Neuronal stem cell (in vitro differentiated cells): ENCODE measurements at regions not wholly inside any gene's neighbourhood (a gene's known extent, or its start where the extent isn't known, plus 50 kb on each side); places are given as distances from the start of the nearest gene placed in this dataset.

ENCODE experiments used
- DNase-seq: peaks from one replicate; pipeline ENCODE4 v3.0.0-alpha.2; 2013; ENCODE audit warnings: low spot score
- H2AFZ ChIP-seq: one replicate; pipeline ENCODE4 v1.6.1; 2013; ENCODE audit warnings: mild to moderate bottlenecking, low read length, inconsistent platforms
- H2AK5ac ChIP-seq: 2 replicates; pipeline ENCODE4 v1.6.1; 2013; ENCODE audit warnings: low read depth, mild to moderate bottlenecking, inconsistent platforms, low read length, moderate library complexity, mixed read lengths
- H2BK120ac ChIP-seq: 2 replicates; pipeline ENCODE4 v1.6.1; 2013; ENCODE audit warnings: low read depth, mild to moderate bottlenecking, inconsistent platforms, low read length, moderate library complexity, mixed read lengths
- H2BK12ac ChIP-seq: one replicate; pipeline ENCODE4 v1.6.1; 2013; ENCODE audit warnings: low read length, inconsistent platforms
- H2BK15ac ChIP-seq: 2 replicates; pipeline ENCODE4 v1.6.1; 2013; ENCODE audit warnings: mild to moderate bottlenecking, low read length, inconsistent platforms, mixed read lengths
- H2BK5ac ChIP-seq: one replicate; pipeline ENCODE4 v1.6.1; 2013; ENCODE audit warnings: inconsistent platforms, mild to moderate bottlenecking, low read length, moderate library complexity
- H3K14ac ChIP-seq: one replicate; pipeline ENCODE4 v1.6.1; 2013; ENCODE audit warnings: low read length, inconsistent platforms
- H3K18ac ChIP-seq: 2 replicates; pipeline ENCODE4 v1.6.1; 2013; ENCODE audit warnings: low read length, inconsistent platforms
- H3K23ac ChIP-seq: 2 replicates; pipeline ENCODE4 v1.6.1; 2013; ENCODE audit warnings: low read depth, mild to moderate bottlenecking, mixed read lengths, low read length, inconsistent platforms; ENCODE audit not compliant: poor library complexity
- H3K27ac ChIP-seq: replicated peaks from 3 replicates; pipeline ENCODE4 v1.5.1; 2013; ENCODE audit warnings: low read length, inconsistent platforms
- H3K27me3 ChIP-seq, 3 experiments: 2 replicates each; pipeline ENCODE4 v1.6.1; 2013; ENCODE audit warnings: low read length in 3 of 3, mild to moderate bottlenecking in 2 of 3, inconsistent platforms in 1 of 3, low read depth in 1 of 3, mixed read lengths in 1 of 3, moderate library complexity in 1 of 3; ENCODE audit not compliant: control insufficient read depth in 3 of 3, insufficient read depth in 3 of 3
- H3K36me3 ChIP-seq, 2 donors: replicated peaks in 1 of 2; 2 replicates each; pipeline ENCODE4 v1.6.1; 2013; ENCODE audit warnings: low read length in 2 of 2; ENCODE audit not compliant: control insufficient read depth in 2 of 2, insufficient read depth in 2 of 2
- H3K4ac ChIP-seq: 2 replicates; pipeline ENCODE4 v1.6.1; 2013; ENCODE audit warnings: inconsistent platforms, mild to moderate bottlenecking, low read length, moderate library complexity
- H3K4me1 ChIP-seq, 2 donors: 1 replicate in 1 of 2; 2 replicates in 1 of 2; pipeline ENCODE4 v1.6.1; 2013; ENCODE audit warnings: low read length in 2 of 2, low read depth in 1 of 2; ENCODE audit not compliant: control insufficient read depth in 2 of 2, insufficient read depth in 1 of 2
- H3K4me2 ChIP-seq: one replicate; pipeline ENCODE4 v1.6.1; 2013; ENCODE audit warnings: mild to moderate bottlenecking, low read length, inconsistent platforms; ENCODE audit not compliant: insufficient read depth, poor library complexity, severe bottlenecking
- H3K4me3 ChIP-seq, 2 donors: 2 replicates each; pipeline ENCODE4 v1.5.1; 2013; ENCODE audit warnings: low read length in 2 of 2, mild to moderate bottlenecking in 2 of 2, inconsistent platforms in 1 of 2, moderate library complexity in 1 of 2
- H3K79me1 ChIP-seq: one replicate; pipeline ENCODE4 v1.6.1; 2013; ENCODE audit warnings: low read depth, mild to moderate bottlenecking, inconsistent platforms, low read length, moderate library complexity
- H3K9ac ChIP-seq: one replicate; pipeline ENCODE4 v1.6.1; 2013; ENCODE audit warnings: mild to moderate bottlenecking, low read depth, low read length, inconsistent platforms; ENCODE audit not compliant: poor library complexity
- H3K9me3 ChIP-seq, 2 donors: replicated peaks in 1 of 2; 2 replicates each; pipeline versions ENCODE3 to v1.6.1; 2013; ENCODE audit warnings: low read length in 2 of 2, mild to moderate bottlenecking in 2 of 2, inconsistent platforms in 1 of 2, low read depth in 1 of 2, mixed read lengths in 1 of 2, moderate library complexity in 1 of 2; ENCODE audit not compliant: control insufficient read depth in 2 of 2, insufficient read depth in 1 of 2
- H4K8ac ChIP-seq: one replicate; pipeline ENCODE4 v1.6.1; 2013; ENCODE audit warnings: low read depth, mild to moderate bottlenecking, inconsistent platforms, low read length, moderate library complexity
- H4K91ac ChIP-seq: one replicate; pipeline ENCODE4 v1.6.1; 2013; ENCODE audit warnings: low read length, low read depth, mild to moderate bottlenecking, inconsistent platforms; ENCODE audit not compliant: poor library complexity
- WGBS, 2 donors: extraction: QIAGEN DNeasy Blood & Tissue Kit; methylation state at CpG; one replicate each; pipeline ENCODE4 v1.1.7; 2013; ENCODE audit warnings: missing lambda C conversion rate in 2 of 2, mixed read lengths in 1 of 2; ENCODE audit not compliant: insufficient read length in 2 of 2, insufficient replicate concordance in 1 of 2; ENCODE audit errors: extremely low coverage in 2 of 2; 5-methylcytosine and 5-hydroxymethylcytosine counted together

DNA sequence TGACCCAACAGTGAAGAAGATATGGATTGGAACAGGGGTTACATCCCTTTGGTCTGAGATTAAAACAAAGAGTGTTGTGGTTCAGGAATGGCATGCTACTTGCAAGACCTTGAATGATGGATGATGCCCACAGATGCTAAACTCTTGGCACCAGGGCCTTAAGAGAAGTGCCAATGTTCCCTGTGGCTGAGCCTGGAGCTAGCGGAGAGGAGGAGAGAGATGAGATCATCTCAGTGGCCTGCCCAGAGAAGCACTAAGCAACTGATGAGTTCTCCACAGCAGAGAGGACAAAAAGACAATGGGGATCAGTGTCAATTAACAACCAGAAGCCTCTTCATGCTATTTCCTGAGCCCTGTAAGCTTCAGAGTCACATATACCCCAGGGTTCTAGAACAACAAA is 97.8 kb downstream of the ELAPOR2 start:
- H2AFZ ChIP-seq: no peak overlapping the region
- no peak overlapping the region for H3K27ac ChIP-seq
- H3K4me2 ChIP-seq: no peak overlapping the region
- no peak overlapping the region for H3K4ac ChIP-seq
- H3K14ac ChIP-seq: no peak overlapping the region
- no peak overlapping the region for H4K91ac ChIP-seq
- peaks cover 1 to 11% of the 10 kb centered on the region in 2 donors for H3K4me1 ChIP-seq
- H2BK12ac ChIP-seq: no peak overlapping the region
- peaks cover 0 to 2% of the 10 kb centered on the region in 2 donors for H3K36me3 ChIP-seq
- no peaks in the 10 kb centered on the region for H3K79me1 ChIP-seq
- H2BK15ac ChIP-seq: no peak overlapping the region
- no CpG with 5 or more reads among the region's 1 CpG for WGBS, 2 donors
- no peak overlapping the region for H2BK5ac ChIP-seq
- no peak overlapping the region for H3K9ac ChIP-seq
- H3K4me3 ChIP-seq: no peak overlapping the region
- no peak overlapping the region for H2BK120ac ChIP-seq
- no peaks in the 10 kb centered on the region for H3K27me3 ChIP-seq
- H3K23ac ChIP-seq: no peak overlapping the region
- H3K9me3 ChIP-seq: peaks cover 2% of the 10 kb centered on the region in 2 donors
- H3K18ac ChIP-seq: peak overlapping the region; percentile 15
- DNase-seq: no peak
- H2AK5ac ChIP-seq: no peak overlapping the region
- H4K8ac ChIP-seq: no peak overlapping the region

DNA sequence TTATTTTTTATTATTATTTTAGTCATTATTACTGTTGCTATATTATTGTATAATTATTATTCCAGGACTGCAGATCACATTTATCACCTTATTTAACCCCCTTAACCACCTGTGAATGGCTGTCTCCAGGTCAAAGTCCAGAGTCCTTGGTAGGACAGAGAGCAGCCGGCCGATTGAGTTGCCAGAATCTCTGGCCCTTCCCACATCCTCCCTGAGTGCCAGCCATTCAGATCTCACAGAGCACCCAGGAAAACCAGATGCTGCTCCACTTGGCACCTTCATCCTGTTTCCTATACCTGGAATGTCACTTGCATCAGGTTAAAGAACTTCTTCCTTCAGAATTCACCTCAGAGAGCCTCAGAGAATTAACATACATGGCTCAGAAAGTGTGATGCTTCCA is 101.1 kb downstream of the ELAPOR2 start:
- WGBS, 2 donors: no CpG with 5 or more reads among the region's 2 CpGs
- no peak overlapping the region for H3K4me3 ChIP-seq

DNA sequence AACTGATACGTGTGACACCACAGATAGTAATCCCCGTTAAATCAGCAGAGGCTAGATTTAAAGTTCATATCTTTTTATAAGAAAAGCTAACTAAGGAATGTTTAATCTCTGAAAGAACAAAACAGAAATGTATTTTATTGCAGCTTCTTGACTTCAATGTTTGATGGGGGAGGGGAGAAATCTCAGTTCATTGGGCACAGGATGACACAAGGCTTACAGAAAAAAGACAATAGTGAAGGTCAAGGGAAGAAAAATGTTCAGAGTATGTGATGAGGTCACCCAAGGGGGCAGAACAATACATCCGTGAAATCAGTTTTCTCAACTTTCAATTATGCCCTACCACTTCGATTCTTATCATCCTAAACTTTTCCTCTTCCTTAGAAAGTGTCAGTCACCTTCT is 102.9 kb downstream of the ELAPOR2 start:
- Histone ChIP-seq H2AFZ (no peak overlapping the region), H3K9me3 (peaks cover under 1 to 2% of the 10 kb centered on the region in 2 donors), H2BK120ac (no peak overlapping the region), H3K14ac (no peak overlapping the region), H2BK12ac (no peak overlapping the region), H3K23ac (no peak overlapping the region), H2BK15ac (no peak overlapping the region), H3K4ac (no peak overlapping the region), H3K18ac (no peak overlapping the region), H3K36me3 (no peaks in the 10 kb centered on the region), H3K27me3 (no peaks in the 10 kb centered on the region), H2BK5ac (no peak overlapping the region), H3K9ac (no peak overlapping the region), H3K4me1 (peaks cover 0 to 6% of the 10 kb centered on the region in 2 donors), H4K91ac (no peak overlapping the region), H3K27ac (no peak overlapping the region), H3K79me1 (no peaks in the 10 kb centered on the region), H2AK5ac (no peak overlapping the region), H4K8ac (no peak overlapping the region), H3K4me2 (no peak overlapping the region), H3K4me3 (no peak overlapping the region)
- no peak for DNase-seq
- no CpG with 5 or more reads among the region's 4 CpGs for WGBS, 2 donors

More for the DNA sequence above, 101.1 kb downstream of the ELAPOR2 start:
- Histone ChIP-seq H3K14ac (no peak overlapping the region), H2BK12ac (no peak overlapping the region), H3K27me3 (no peaks in the 10 kb centered on the region), H2BK15ac (no peak overlapping the region), H3K27ac (no peak overlapping the region), H3K4ac (no peak overlapping the region), H4K8ac (no peak overlapping the region), H2AFZ (no peak overlapping the region), H2BK120ac (no peak overlapping the region), H3K36me3 (peaks cover 0 to 2% of the 10 kb centered on the region in 2 donors), H3K79me1 (no peaks in the 10 kb centered on the region), H3K9ac (no peak overlapping the region), H3K9me3 (peaks cover 2% of the 10 kb centered on the region in 2 donors), H3K4me1 (peaks cover 1 to 6% of the 10 kb centered on the region in 2 donors), H4K91ac (no peak overlapping the region), H2AK5ac (no peak overlapping the region), H2BK5ac (no peak overlapping the region), H3K18ac (no peak overlapping the region), H3K23ac (no peak overlapping the region), H3K4me2 (no peak overlapping the region)
- DNase-seq: no peak

GRCh38 chr7:86955895-86956503 is 103.5 kb downstream of the ELAPOR2 start:
- Histone ChIP-seq H2AK5ac (no peak overlapping the region), H3K14ac (no peak overlapping the region), H2BK120ac (no peak overlapping the region), H2BK5ac (no peak overlapping the region), H3K79me1 (no peaks in the 10 kb centered on the region), H3K4me1 (peaks cover 0 to 6% of the 10 kb centered on the region in 2 donors), H3K9me3 (peaks cover 0 to 2% of the 10 kb centered on the region in 2 donors), H3K18ac (no peak overlapping the region), H3K4me3 (no peak overlapping the region), H2BK15ac (no peak overlapping the region), H3K4me2 (no peak overlapping the region), H3K4ac (no peak overlapping the region), H3K36me3 (no peaks in the 10 kb centered on the region), H3K23ac (no peak overlapping the region), H2AFZ (no peak overlapping the region), H3K27me3 (no peaks in the 10 kb centered on the region), H2BK12ac (no peak overlapping the region), H3K9ac (no peak overlapping the region), H4K91ac (no peak overlapping the region), H3K27ac (no peak overlapping the region), H4K8ac (no peak overlapping the region)
- no peak for DNase-seq
- WGBS, 2 donors: no CpG with 5 or more reads among the region's 1 CpG
